ENCODE measurements at regions not wholly inside any gene's neighbourhood (a gene's known extent, or its start where the extent isn't known, plus 50 kb on each side); places are given as distances from the start of the nearest gene placed in this dataset.
"Not testable (repeated sequence)": the region's sequence is repeated elsewhere in the genome, so short reads cannot be mapped to it uniquely, and the experiment has no call there.

GRCh38 chr15:23764716-23765115 lies 77.6 kb upstream of the NDN start:
- Histone ChIP-seq H3F3A (ENCODE audit: low read length, unreplicated experiment) (no peaks in the 10 kb centered on the region), H3K79me2 (ENCODE audit: low read length) (no peaks in the 10 kb centered on the region), H3K27ac (ENCODE audit: low read length) (no peak overlapping the region), H3K9ac (ENCODE audit: low read length) (no peak overlapping the region), H3K4me2 (ENCODE audit: low read length) (no peak overlapping the region), H3K27me3 (ENCODE audit: low read length) (no peaks in the 10 kb centered on the region), H4K20me1 (ENCODE audit: low read length) (no peaks in the 10 kb centered on the region), H3K4me1 (ENCODE audit: insufficient read depth, low read length) (no peaks in the 10 kb centered on the region), H3K9me3 (ENCODE audit: low read length) (0 out of 2 replicates have a peak, but pooled peaks cover 12% of the 10 kb centered on the region), H3K9me2 (replicated peaks; ENCODE audit: low read length) (no peaks in the 10 kb centered on the region), H3K4me3 (ENCODE audit: low read length) (no peak overlapping the region), H3K36me3 (ENCODE audit: low read depth, low read length) (no peaks in the 10 kb centered on the region), H2AFZ (ENCODE audit: low read length) (no peak overlapping the region)
- TF ChIP-seq EZH2 (IDR thresholded peaks at IDR 0.05; ENCODE audit: low read length, unreplicated experiment) (no peak), CTCF (conservative IDR thresholded peaks at IDR 0.05; ENCODE audit: low read depth, low read length) (no peak), EZH2phosphoT487 (IDR thresholded peaks at IDR 0.05; ENCODE audit: borderline replicate concordance, low read length) (no peak)
- DNase-seq = no peak
- CTCF ChIA-PET = no interaction called here
- no peak for ATAC-seq
- intact Hi-C loops (cut with micrococcal nuclease) = no loop called here
- no TSS peak for BruUV-seq (replicated peaks)
- POLR2A ChIA-PET (ENCODE audit: unreplicated experiment) = no interaction called here

- intact Hi-C loops (cut with micrococcal nuclease); H3F3A ChIP-seq (ENCODE audit: low read length, unreplicated experiment); H2AFZ ChIP-seq (ENCODE audit: low read length); BruUV-seq (replicated peaks); H3K36me3 ChIP-seq (ENCODE audit: low read depth, low read length); H3K9ac ChIP-seq (ENCODE audit: low read length); H3K4me3 ChIP-seq (ENCODE audit: low read length); H3K9me2 ChIP-seq (replicated peaks; ENCODE audit: low read length); H3K4me2 ChIP-seq (ENCODE audit: low read length); H3K4me1 ChIP-seq (ENCODE audit: insufficient read depth, low read length); H3K27me3 ChIP-seq (ENCODE audit: low read length); ATAC-seq; CTCF ChIA-PET; DNase-seq; H3K27ac ChIP-seq (ENCODE audit: low read length); H3K79me2 ChIP-seq (ENCODE audit: low read length); H4K20me1 ChIP-seq (ENCODE audit: low read length); POLR2A ChIA-PET (ENCODE audit: unreplicated experiment): not testable (repeated sequence)
- 0 out of 2 replicates have a peak, but pooled peaks cover 15% of the 10 kb centered on the region for H3K9me3 ChIP-seq (ENCODE audit: low read length)
Measured at GRCh38 chr15:23766779-23767178, 79.7 kb upstream of the NDN start.

GRCh38 chr15:23773093-23773492 lies 86.0 kb upstream of the NDN start:
- DNase-seq (no peak), ATAC-seq (no peak)
- no peak for TF ChIP-seq EZH2 (IDR thresholded peaks at IDR 0.05; ENCODE audit: low read length, unreplicated experiment)
- no peak for TF ChIP-seq CTCF (conservative IDR thresholded peaks at IDR 0.05; ENCODE audit: low read depth, low read length)
- TF ChIP-seq EZH2phosphoT487 (IDR thresholded peaks at IDR 0.05; ENCODE audit: borderline replicate concordance, low read length) = no peak
- Histone ChIP-seq H3K9me3 (ENCODE audit: low read length) (peaks cover 11% of the 10 kb centered on the region), H3K4me1 (ENCODE audit: insufficient read depth, low read length) (no peaks in the 10 kb centered on the region), H3F3A (ENCODE audit: low read length, unreplicated experiment) (no peaks in the 10 kb centered on the region), H3K36me3 (ENCODE audit: low read depth, low read length) (no peaks in the 10 kb centered on the region), H3K9me2 (replicated peaks; ENCODE audit: low read length) (no peaks in the 10 kb centered on the region), H4K20me1 (ENCODE audit: low read length) (no peaks in the 10 kb centered on the region), H2AFZ (ENCODE audit: low read length) (no peak overlapping the region), H3K27me3 (ENCODE audit: low read length) (no peaks in the 10 kb centered on the region), H3K79me2 (ENCODE audit: low read length) (no peaks in the 10 kb centered on the region), H3K27ac (ENCODE audit: low read length) (no peak overlapping the region), H3K4me2 (ENCODE audit: low read length) (no peak overlapping the region), H3K9ac (ENCODE audit: low read length) (no peak overlapping the region), H3K4me3 (ENCODE audit: low read length) (no peak overlapping the region)
- ChIA-PET POLR2A (ENCODE audit: unreplicated experiment) (no interaction called here), CTCF (no interaction called here)
- intact Hi-C loops (cut with micrococcal nuclease) = no loop called here
- no TSS peak for BruUV-seq (replicated peaks)
